HUES48 (cell line): ENCODE measurements at regions not wholly inside any gene's neighbourhood (a gene's known extent, or its start where the extent isn't known, plus 50 kb on each side); places are given as distances from the start of the nearest gene placed in this dataset.

Experiments
- H3K27ac ChIP-seq: one replicate; pipeline ENCODE4 v1.7.0; 2013; ENCODE audit warnings: low read depth, low read length, inconsistent platforms
- H3K27me3 ChIP-seq: 2 replicates; pipeline ENCODE4 v1.6.1; 2013; ENCODE audit warnings: mild to moderate bottlenecking, low read length; ENCODE audit not compliant: control insufficient read depth, insufficient read depth
- H3K36me3 ChIP-seq: 2 replicates; pipeline ENCODE4 v1.6.1; 2013; ENCODE audit warnings: low read length; ENCODE audit not compliant: control insufficient read depth, insufficient read depth
- H3K4me1 ChIP-seq: 2 replicates; pipeline ENCODE4 v1.6.1; 2013; ENCODE audit warnings: mild to moderate bottlenecking, low read length; ENCODE audit not compliant: control insufficient read depth, insufficient read depth
- H3K4me3 ChIP-seq: 2 replicates; pipeline ENCODE4 v1.5.1; 2013; ENCODE audit warnings: mild to moderate bottlenecking, low read depth, low read length
- H3K9ac ChIP-seq: 2 replicates; pipeline ENCODE4 v1.6.1; 2013; ENCODE audit warnings: mild to moderate bottlenecking, low read depth, low read length, moderate library complexity
- H3K9me3 ChIP-seq: 2 replicates; pipeline ENCODE4 v1.6.1; 2013; ENCODE audit warnings: low read length; ENCODE audit not compliant: control insufficient read depth, insufficient read depth

DNA sequence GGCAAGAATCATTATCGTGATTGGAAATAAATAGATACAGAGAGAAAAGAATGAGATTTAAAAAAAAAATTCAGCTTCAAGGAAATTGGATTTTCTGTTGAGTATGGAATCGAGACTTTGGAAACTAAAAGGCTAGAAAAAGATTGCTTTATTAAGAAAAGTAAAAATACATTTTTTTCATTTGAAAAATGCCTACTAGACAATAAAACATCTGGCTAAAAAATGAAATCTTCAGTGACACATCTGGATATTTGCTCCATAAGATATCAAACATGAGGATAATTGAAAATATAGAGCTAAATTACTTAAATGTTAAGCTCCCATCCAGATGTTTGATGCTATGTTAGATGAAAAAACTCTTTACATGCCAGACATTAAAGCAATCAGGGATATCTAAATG is 879.5 kb downstream of the TSN start:
- H3K27ac ChIP-seq = no peak overlapping the region
- no peaks in the 10 kb centered on the region for H3K9me3 ChIP-seq
- no peak overlapping the region for H3K9ac ChIP-seq
- no peaks in the 10 kb centered on the region for H3K27me3 ChIP-seq
- H3K36me3 ChIP-seq = no peaks in the 10 kb centered on the region
- peaks cover 3% of the 10 kb centered on the region; the same call in 1 of the 2 replicates for H3K4me1 ChIP-seq
- H3K4me3 ChIP-seq = no peak overlapping the region

- no peak overlapping the region for H3K9ac ChIP-seq
- H3K27me3 ChIP-seq = no peaks in the 10 kb centered on the region
- no peak overlapping the region for H3K27ac ChIP-seq
- no peaks in the 10 kb centered on the region for H3K36me3 ChIP-seq
- H3K9me3 ChIP-seq = no peaks in the 10 kb centered on the region
- H3K4me1 ChIP-seq = peaks cover 3% of the 10 kb centered on the region; the same call in 1 of the 2 replicates
- H3K4me3 ChIP-seq = no peak overlapping the region
Observed at GRCh38 chr2:122635686-122636085, 880.2 kb downstream of the TSN start.

DNA sequence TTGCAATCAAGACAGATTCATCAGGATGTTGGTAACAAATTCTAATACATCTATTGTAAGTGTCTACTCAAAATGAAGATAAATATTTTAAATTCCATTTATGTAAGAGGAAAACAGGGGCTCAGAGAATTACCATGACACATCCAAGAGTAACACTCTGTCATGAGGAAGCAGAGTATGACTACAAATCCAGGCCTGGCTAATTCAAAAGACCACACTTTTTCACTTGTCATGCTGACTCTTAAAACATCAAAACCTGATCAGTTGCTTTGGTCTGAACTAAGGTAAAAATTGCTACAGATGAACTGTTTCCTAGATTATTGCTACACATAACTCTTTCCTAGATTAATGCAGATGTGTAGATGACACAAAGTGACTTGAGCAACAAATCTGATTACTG is 880.6 kb downstream of the TSN start:
- no peak overlapping the region for H3K27ac ChIP-seq
- no peaks in the 10 kb centered on the region for H3K9me3 ChIP-seq
- no peak overlapping the region for H3K9ac ChIP-seq
- H3K36me3 ChIP-seq = no peaks in the 10 kb centered on the region
- H3K4me3 ChIP-seq = no peak overlapping the region
- H3K27me3 ChIP-seq = no peaks in the 10 kb centered on the region
- peaks cover 3% of the 10 kb centered on the region; the same call in 1 of the 2 replicates for H3K4me1 ChIP-seq

DNA sequence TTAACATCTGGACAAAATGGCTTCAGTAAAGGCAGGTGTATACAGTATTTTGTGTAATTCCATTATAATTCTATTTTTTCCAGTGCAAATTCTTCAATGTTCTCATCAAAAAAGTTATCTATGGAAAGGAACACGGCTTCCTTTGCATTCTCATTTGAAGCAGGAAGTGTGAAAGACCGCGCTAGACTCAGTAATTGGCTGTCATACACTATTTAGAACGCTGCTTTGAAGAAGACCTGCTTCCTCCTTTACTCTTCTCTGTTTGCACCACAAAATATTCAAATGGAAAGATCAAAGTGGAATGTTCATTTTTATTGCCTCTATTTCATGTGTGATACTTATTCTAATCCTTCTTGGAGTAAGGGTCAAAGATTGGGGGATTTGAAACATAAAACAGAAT is 883.7 kb downstream of the TSN start:
- H3K4me3 ChIP-seq = no peak overlapping the region
- no peaks in the 10 kb centered on the region for H3K36me3 ChIP-seq
- no peaks in the 10 kb centered on the region for H3K9me3 ChIP-seq
- no peaks in the 10 kb centered on the region for H3K27me3 ChIP-seq
- no peak overlapping the region for H3K27ac ChIP-seq
- H3K4me1 ChIP-seq = peaks cover 3% of the 10 kb centered on the region; the same call in 1 of the 2 replicates
- H3K9ac ChIP-seq = no peak overlapping the region

DNA sequence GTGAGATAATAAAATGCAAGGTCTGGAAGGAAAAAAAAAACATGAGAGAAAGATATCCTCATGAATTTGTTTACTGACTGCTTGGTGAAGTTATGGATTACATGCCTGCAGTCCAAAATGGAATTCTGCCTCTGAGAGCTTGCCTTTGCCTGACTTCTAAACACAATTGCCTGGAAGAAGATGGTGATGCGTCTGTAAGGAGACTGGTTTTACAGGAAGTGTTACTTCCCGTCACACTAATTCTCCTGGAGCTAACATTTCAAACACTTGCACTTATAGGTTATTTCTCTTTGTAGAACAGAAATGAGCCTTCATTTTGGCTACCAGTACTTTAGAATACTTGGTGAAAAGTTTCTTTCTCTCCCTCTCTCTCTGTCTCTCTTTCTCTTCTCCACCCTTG is 884.3 kb downstream of the TSN start:
- Histone ChIP-seq H3K27me3 (no peaks in the 10 kb centered on the region), H3K9ac (no peak overlapping the region), H3K36me3 (no peaks in the 10 kb centered on the region), H3K9me3 (no peaks in the 10 kb centered on the region), H3K4me1 (peaks cover 3% of the 10 kb centered on the region; the same call in 1 of the 2 replicates), H3K27ac (no peak overlapping the region), H3K4me3 (no peak overlapping the region)

DNA sequence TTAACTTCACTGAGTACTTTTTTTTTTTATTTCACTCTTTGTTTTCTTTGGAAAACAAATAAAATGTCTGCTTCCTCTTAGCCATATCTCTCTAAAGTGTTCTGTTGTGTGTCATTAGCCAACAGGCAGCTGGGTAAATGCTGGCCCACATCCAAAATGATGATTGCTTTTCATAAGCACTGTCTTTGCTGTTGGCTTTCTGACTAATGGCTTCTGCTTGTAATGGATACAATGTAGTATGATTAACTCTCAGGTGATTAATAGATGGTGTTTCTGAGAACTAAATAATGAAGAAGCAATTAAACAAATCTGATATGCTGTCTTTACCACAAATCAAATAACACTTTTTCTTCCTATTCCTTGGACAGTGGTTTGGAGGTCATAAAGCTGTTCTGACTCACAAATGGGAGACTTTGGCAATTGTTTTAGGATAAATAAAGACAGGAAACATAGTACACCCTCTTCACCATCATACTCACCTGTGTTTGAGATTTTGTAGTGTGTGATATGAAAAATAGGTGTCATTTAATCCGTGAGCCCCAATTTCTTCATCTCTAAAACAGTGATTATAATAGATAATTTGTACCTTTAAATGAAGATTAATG is 888.4 kb downstream of the TSN start:
- Histone ChIP-seq H3K36me3 (no peaks in the 10 kb centered on the region), H3K4me1 (no peaks in the 10 kb centered on the region), H3K27me3 (no peaks in the 10 kb centered on the region), H3K4me3 (no peak overlapping the region), H3K9ac (no peak overlapping the region), H3K9me3 (no peaks in the 10 kb centered on the region), H3K27ac (no peak overlapping the region)

DNA sequence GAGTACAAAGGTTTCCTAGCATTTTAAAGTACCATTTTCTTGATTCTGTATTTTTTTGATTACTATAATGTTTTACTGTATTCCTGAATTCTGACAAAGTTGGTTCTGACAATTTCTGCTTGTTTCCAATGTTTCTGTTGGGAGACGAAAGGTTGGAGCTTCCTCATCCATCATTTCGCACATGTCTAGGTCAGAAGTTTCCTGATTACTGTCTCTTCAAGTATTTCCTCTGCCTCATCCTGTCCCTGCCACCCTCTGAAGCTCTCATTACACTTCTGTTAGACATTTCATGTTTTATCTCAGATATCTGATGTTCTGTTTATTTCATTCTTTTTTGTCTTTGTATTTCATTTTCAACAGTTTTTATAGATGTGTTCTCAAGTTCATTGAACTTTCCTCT is 895.8 kb downstream of the TSN start:
- H3K9me3 ChIP-seq = no peaks in the 10 kb centered on the region
- no peaks in the 10 kb centered on the region for H3K36me3 ChIP-seq
- no peak overlapping the region for H3K27ac ChIP-seq
- no peaks in the 10 kb centered on the region for H3K27me3 ChIP-seq
- H3K9ac ChIP-seq = no peak overlapping the region
- peaks cover 20% of the 10 kb centered on the region for H3K4me1 ChIP-seq
- no peak overlapping the region for H3K4me3 ChIP-seq

DNA sequence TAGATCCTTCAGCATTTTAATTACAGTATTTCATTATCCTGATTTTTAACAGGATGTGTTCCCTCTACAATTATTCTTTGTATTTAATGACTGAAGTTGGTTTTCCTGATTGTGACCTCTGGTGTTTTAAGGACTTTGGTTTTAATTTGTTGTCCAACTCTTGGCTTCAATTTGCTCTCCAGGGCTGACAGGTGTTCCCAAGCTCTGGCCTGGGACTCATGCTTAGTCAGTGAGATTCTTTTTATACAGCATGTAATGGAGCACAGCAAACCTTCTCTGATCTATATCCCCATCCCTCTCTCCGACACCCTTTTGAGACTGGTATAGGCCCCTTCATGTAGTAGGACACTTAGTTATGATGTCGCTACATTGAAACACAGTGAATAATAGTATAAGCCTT is 896.3 kb downstream of the TSN start:
- H3K36me3 ChIP-seq = no peaks in the 10 kb centered on the region
- no peaks in the 10 kb centered on the region for H3K9me3 ChIP-seq
- H3K27me3 ChIP-seq = no peaks in the 10 kb centered on the region
- peaks cover 25% of the 10 kb centered on the region for H3K4me1 ChIP-seq
- no peak overlapping the region for H3K27ac ChIP-seq
- no peak overlapping the region for H3K4me3 ChIP-seq
- H3K9ac ChIP-seq = no peak overlapping the region

- Histone ChIP-seq H3K9me3 (no peaks in the 10 kb centered on the region), H3K27me3 (no peaks in the 10 kb centered on the region), H3K9ac (no peak overlapping the region), H3K27ac (no peak overlapping the region), H3K36me3 (no peaks in the 10 kb centered on the region), H3K4me3 (no peak overlapping the region), H3K4me1 (peaks cover 28% of the 10 kb centered on the region)
Observed at GRCh38 chr2:122652670-122653069, 897.2 kb downstream of the TSN start.

DNA sequence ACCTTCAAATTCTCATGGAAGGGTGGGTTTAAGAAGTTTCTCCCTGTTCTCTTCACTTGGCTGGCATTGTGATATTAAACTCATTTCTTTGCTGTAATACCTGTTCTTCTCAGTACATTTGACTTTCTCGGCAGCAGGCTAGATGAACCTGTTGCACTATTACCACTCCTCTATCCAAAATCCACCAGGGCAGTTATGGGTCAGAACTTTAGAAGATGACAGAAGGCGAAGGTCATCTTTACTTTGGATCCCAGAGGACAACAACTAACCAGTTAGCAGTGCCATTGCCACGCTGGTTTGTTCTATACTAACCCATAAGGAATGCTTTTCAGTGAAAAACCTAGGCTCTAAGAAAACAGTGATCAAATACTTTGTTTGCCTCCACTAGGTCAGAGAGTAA is 901.0 kb downstream of the TSN start:
- no peaks in the 10 kb centered on the region for H3K27me3 ChIP-seq
- no peak overlapping the region for H3K4me3 ChIP-seq
- no peaks in the 10 kb centered on the region for H3K9me3 ChIP-seq
- no peaks in the 10 kb centered on the region for H3K36me3 ChIP-seq
- H3K27ac ChIP-seq = peak overlapping the region; percentile 44
- H3K9ac ChIP-seq = no peak overlapping the region
- peaks cover 47% of the 10 kb centered on the region for H3K4me1 ChIP-seq

DNA sequence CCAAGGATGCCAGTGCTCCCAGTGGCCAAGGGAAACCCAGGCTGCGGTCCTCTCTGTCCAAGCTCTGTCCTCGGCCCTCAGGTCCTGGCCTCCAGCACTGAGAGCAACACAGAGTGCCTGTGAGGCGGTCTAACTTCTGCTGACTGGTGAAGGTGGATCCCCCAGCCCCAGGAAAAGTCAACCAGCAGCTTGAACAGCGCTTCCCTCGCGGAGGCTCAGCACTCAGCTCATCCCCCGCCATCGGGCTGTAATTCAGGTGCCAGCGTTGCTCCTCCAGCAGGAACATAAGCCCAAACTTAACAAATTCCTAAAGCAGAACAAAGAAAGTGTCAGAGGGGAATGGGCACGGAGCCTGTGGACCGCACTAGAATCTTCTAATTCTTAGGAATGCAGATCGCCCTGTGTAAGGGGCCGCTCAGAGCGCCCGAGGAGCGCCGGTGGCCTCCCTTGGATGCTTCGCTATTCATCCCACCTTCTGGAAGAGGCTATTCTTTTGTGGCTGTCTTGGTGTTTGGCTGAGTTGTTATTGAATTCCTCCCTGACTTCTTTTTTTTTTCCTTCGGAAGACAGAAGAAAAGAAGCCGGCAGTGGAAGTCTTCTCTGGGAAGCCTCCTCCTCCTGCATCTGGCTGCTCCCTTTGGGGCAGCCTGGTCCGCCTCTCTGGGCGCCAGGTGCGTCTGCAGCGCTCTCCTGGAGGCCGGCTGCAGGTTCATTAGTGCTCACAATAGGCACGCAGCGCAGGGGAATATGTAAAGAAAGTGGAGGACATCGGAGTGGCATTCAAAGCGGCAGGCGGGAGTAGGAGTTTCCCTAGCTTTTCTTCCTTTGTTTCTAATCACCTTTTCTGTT is 905.6 kb downstream of the TSN start:
- H3K4me3 ChIP-seq = peak overlapping the region; percentile 55
- peaks cover 46% of the 10 kb centered on the region for H3K4me1 ChIP-seq

More for the DNA sequence above, 905.6 kb downstream of the TSN start:
- no peaks in the 10 kb centered on the region for H3K36me3 ChIP-seq
- peak overlapping the region; percentile 64 for H3K27ac ChIP-seq
- H3K27me3 ChIP-seq = no peaks in the 10 kb centered on the region
- H3K9me3 ChIP-seq = no peaks in the 10 kb centered on the region
- H3K9ac ChIP-seq = peak overlapping the region; percentile 63
